Transverse colon (tissue), 4 donors: ENCODE measurements at regions not wholly inside any gene's neighbourhood (a gene's known extent, or its start where the extent isn't known, plus 50 kb on each side); places are given as distances from the start of the nearest gene placed in this dataset.

Experiments
- CTCF ChIP-seq, 5 experiments: fragments of 200-600 bp in 3 of 5; fragments of 450-650 bp in 2 of 5; sonication (generic) in 3 of 5; IDR thresholded peaks; 1 replicate in 2 of 5; 2 replicates in 3 of 5; pipeline ENCODE4 v1.5.1; 2016 to 2017; ENCODE audit warnings: antibody characterized with exemption in 5 of 5, inconsistent platforms in 3 of 5, mild to moderate bottlenecking in 2 of 5, moderate library complexity in 1 of 5
- EP300 ChIP-seq: sonication (generic); formaldehyde crosslinking; IDR thresholded peaks from one replicate; pipeline ENCODE4 v1.6.1; 2017; ENCODE audit warnings: antibody characterized with exemption, low read depth
- POLR2A ChIP-seq: fragments of 450-650 bp; IDR thresholded peaks from one replicate; pipeline ENCODE4 v1.6.1; 2016; ENCODE audit warnings: antibody characterized with exemption, mild to moderate bottlenecking, moderate library complexity
- POLR2AphosphoS5 ChIP-seq, 3 donors: sonication (generic); formaldehyde crosslinking; IDR thresholded peaks; one replicate each; pipeline ENCODE4 v1.6.1; 2016; ENCODE audit warnings: antibody characterized with exemption in 3 of 3

GRCh38 chr10:42916974-42917373, 134.4 kb downstream of the BMS1 start:
- TF ChIP-seq CTCF (IDR thresholded peaks at IDR 0.05): no peak
- TF ChIP-seq POLR2A: no peak
- no peak for TF ChIP-seq POLR2AphosphoS5 (IDR thresholded peaks at IDR 0.05)
- no peak for TF ChIP-seq EP300
